Endothelial cell of umbilical vein (primary cell): ENCODE measurements at regions not wholly inside any gene's neighbourhood (a gene's known extent, or its start where the extent isn't known, plus 50 kb on each side); places are given as distances from the start of the nearest gene placed in this dataset.

Source experiments
- BruUV-seq: library from RNA; stranded (reverse); fragments of 400-500 nt; replicated peaks from 2 replicates; lab custom pipeline; 2021; lab: Mats Ljungman, UMichigan
- CTCF ChIA-PET: fragments of 300-600, 350-600 bp; sonication (Branson Sonifier 250); formaldehyde crosslinking; loops from one replicate; lab custom pipeline; 2021; ENCODE audit warnings: antibody characterized with exemption, inconsistent platforms; lab: Charles Lee
- POLR2A ChIA-PET: fragments of 300-600, 350-600 bp; sonication (Branson Sonifier 250); formaldehyde crosslinking; loops from one replicate; lab custom pipeline; 2021; ENCODE audit warnings: antibody characterized with exemption, inconsistent platforms; lab: Charles Lee
- DNase-seq: peaks from one replicate; pipeline ENCODE4 v3.0.0-alpha.2; 2011; ENCODE audit warnings: low read depth, low spot score
- FAIRE-seq: peaks from 2 replicates; lab custom pipeline; 2011; peaks lifted over from hg19 to GRCh38; lab: Jason Lieb, UNC
- H2AFZ ChIP-seq: 2 replicates; pipeline ENCODE4 v1.6.0; 2012; ENCODE audit warnings: low read depth, low read length, control low read depth, inconsistent platforms
- H3K27ac ChIP-seq: 2 replicates; pipeline ENCODE4 v1.5.1; 2011; ENCODE audit warnings: low read depth, mild to moderate bottlenecking, control low read depth, low read length, moderate library complexity; ENCODE audit not compliant: insufficient read depth
- H3K27me3 ChIP-seq, 2 experiments: 2 replicates each; pipeline versions ENCODE4 v1.6.0 to v1.6.1; 2011; ENCODE audit warnings: low read length in 2 of 2, mixed read lengths in 1 of 2; ENCODE audit not compliant: control insufficient read depth in 2 of 2, insufficient read depth in 2 of 2
- H3K36me3 ChIP-seq, 2 experiments: 2 replicates in 1 of 2; 3 replicates in 1 of 2; pipeline ENCODE4 v1.5.1; 2011; ENCODE audit warnings: low read length in 2 of 2, mild to moderate bottlenecking in 1 of 2, moderate library complexity in 1 of 2; ENCODE audit not compliant: control insufficient read depth in 2 of 2, insufficient read depth in 2 of 2; ENCODE audit errors: extremely low read depth in 1 of 2
- H3K4me1 ChIP-seq: 3 replicates; pipeline ENCODE4 v1.5.1; 2011; ENCODE audit warnings: mild to moderate bottlenecking, low read length; ENCODE audit not compliant: control insufficient read depth, insufficient read depth; ENCODE audit errors: extremely low read depth
- H3K4me2 ChIP-seq: 2 replicates; pipeline ENCODE4 v1.6.1; 2011; ENCODE audit warnings: low read length, control low read depth, mixed read lengths; ENCODE audit not compliant: insufficient read depth
- H3K4me3 ChIP-seq, 3 experiments: fragments of 200-600 bp in 1 of 3; sonication (generic), shearing (Covaris generic) in 1 of 3; replicated peaks in 1 of 3; 2 replicates each; pipeline ENCODE4 v1.5.1; 2011 to 2016; ENCODE audit warnings: control low read depth in 3 of 3, low read length in 3 of 3, mild to moderate bottlenecking in 2 of 3, inconsistent platforms in 1 of 3, low read depth in 1 of 3, moderate library complexity in 1 of 3; ENCODE audit not compliant: insufficient read depth in 1 of 3
- H3K79me2 ChIP-seq: 2 replicates; pipeline ENCODE4 v1.6.0; 2012; ENCODE audit warnings: low read length, inconsistent platforms; ENCODE audit not compliant: control insufficient read depth, insufficient read depth
- H3K9ac ChIP-seq: replicated peaks from 2 replicates; pipeline ENCODE3; 2011; ENCODE audit warnings: low read length, control low read depth; ENCODE audit not compliant: insufficient read depth; ENCODE audit errors: extremely low read depth
- H3K9me1 ChIP-seq: replicated peaks from 3 replicates; pipeline ENCODE4 v1.6.0; 2011; ENCODE audit warnings: mild to moderate bottlenecking, low read length; ENCODE audit not compliant: control insufficient read depth, insufficient read depth; ENCODE audit errors: extremely low read depth
- H3K9me3 ChIP-seq: replicated peaks from 2 replicates; pipeline ENCODE4 v1.5.1; 2012; ENCODE audit warnings: low read length, inconsistent platforms; ENCODE audit not compliant: control insufficient read depth, insufficient read depth
- H4K20me1 ChIP-seq: replicated peaks from 2 replicates; pipeline ENCODE3; 2011; ENCODE audit warnings: mild to moderate bottlenecking, low read length; ENCODE audit not compliant: control insufficient read depth, insufficient read depth; ENCODE audit errors: extremely low read depth
- CTCF ChIP-seq, 2 donors: IDR thresholded peaks; 1 replicate in 1 of 2; 2 replicates in 1 of 2; pipeline ENCODE4 v1.5.1; 2011; ENCODE audit warnings: low read length in 2 of 2, mild to moderate bottlenecking in 2 of 2, moderate library complexity in 2 of 2, control low read depth in 1 of 2, inconsistent platforms in 1 of 2, low read depth in 1 of 2; ENCODE audit not compliant: insufficient read depth in 1 of 2; ENCODE audit errors: extremely low read depth in 1 of 2
- EZH2 ChIP-seq: IDR thresholded peaks from 2 replicates; pipeline ENCODE4 v1.6.1; 2012; ENCODE audit warnings: borderline replicate concordance, low read depth, mild to moderate bottlenecking, moderate library complexity, low read length, inconsistent platforms; ENCODE audit not compliant: severe bottlenecking
- FOS ChIP-seq: IDR thresholded peaks from 2 replicates; pipeline ENCODE4 v1.6.1; 2011; ENCODE audit warnings: mild to moderate bottlenecking, low read length, moderate library complexity, borderline replicate concordance; ENCODE audit not compliant: insufficient read depth
- GATA2 ChIP-seq: IDR thresholded peaks from 2 replicates; pipeline ENCODE4 v1.7.0; 2011; ENCODE audit warnings: low read depth, mild to moderate bottlenecking, moderate library complexity, mixed read lengths, low read length; ENCODE audit not compliant: insufficient read length, insufficient read depth
- JUN ChIP-seq: IDR thresholded peaks from 2 replicates; pipeline ENCODE4 v1.6.1; 2011; ENCODE audit warnings: borderline replicate concordance, low read depth; ENCODE audit not compliant: insufficient read length, insufficient read depth
- MAX ChIP-seq: IDR thresholded peaks from 2 replicates; pipeline ENCODE4 v1.6.1; 2011; ENCODE audit not compliant: insufficient read depth, insufficient read length
- MYC ChIP-seq: IDR thresholded peaks from one replicate; pipeline ENCODE4 v1.6.1; 2011; ENCODE audit warnings: mild to moderate bottlenecking, low read depth, low read length
- POLR2A ChIP-seq: IDR thresholded peaks from 2 replicates; pipeline ENCODE4 v1.6.1; 2012; ENCODE audit warnings: low read depth, mild to moderate bottlenecking, control low read depth, low read length
- POLR2AphosphoS5 ChIP-seq: IDR thresholded peaks from 2 replicates; pipeline ENCODE4 v1.6.1; 2012; ENCODE audit warnings: low read depth, mild to moderate bottlenecking, control low read depth, low read length, moderate library complexity; ENCODE audit not compliant: insufficient read depth
- dilution Hi-C: fragments of 300-500 bp; cut with MboI; formaldehyde crosslinking; loops from one replicate; pipeline ENCODE4 v1.15.0; 2019; ENCODE audit warnings: low sequenced_read_pairs; ENCODE audit not compliant: extremely low pct_ligation_motif_present
- intact Hi-C: fragments of 100-400 bp; cut with micrococcal nuclease; formaldehyde crosslinking; loops from one replicate; pipeline ENCODE4 v1.10.0; 2022

- Histone ChIP-seq H3K79me2 (no peaks in the 10 kb centered on the region), H3K9ac (no peak overlapping the region), H3K9me3 (no peaks in the 10 kb centered on the region), H3K4me3 (no peak overlapping the region), H3K36me3 (no peaks in the 10 kb centered on the region), H3K4me1 (no peaks in the 10 kb centered on the region), H3K4me2 (no peak overlapping the region), H4K20me1 (no peaks in the 10 kb centered on the region), H3K9me1 (no peaks in the 10 kb centered on the region), H3K27me3 (no peaks in the 10 kb centered on the region), H3K27ac (no peak overlapping the region), H2AFZ (no peak overlapping the region)
- CTCF ChIA-PET, result no interaction called here
- DNase-seq, result no peak
- TF ChIP-seq CTCF (IDR thresholded peaks at IDR 0.05; ENCODE audit: extremely low read depth in 1 of 2, insufficient read depth in 1 of 2, low read depth in 1 of 2, low read length in 2 of 2) (no peak), JUN (no peak), FOS (no peak)
- no peak for FAIRE-seq
- intact Hi-C loops, result no loop called here
- no TSS peak for BruUV-seq
- dilution Hi-C loops, result no loop called here
- POLR2A ChIA-PET, result no interaction called here
Observed at GRCh38 chr1:222061711-222062359, 319.9 kb upstream of the DUSP10 start.

- CTCF ChIA-PET, result no interaction called here
- H3K4me3 ChIP-seq, result no peak overlapping the region
- no peak overlapping the region for H3K4me2 ChIP-seq
- no peak overlapping the region for H2AFZ ChIP-seq
- no peaks in the 10 kb centered on the region for H4K20me1 ChIP-seq
- dilution Hi-C loops (no loop called here), intact Hi-C loops (no loop called here)
- H3K4me1 ChIP-seq, result no peaks in the 10 kb centered on the region
- DNase-seq, result no peak
- POLR2A ChIA-PET, result no interaction called here
- no peaks in the 10 kb centered on the region for H3K79me2 ChIP-seq
- H3K9me1 ChIP-seq, result no peaks in the 10 kb centered on the region
- TF ChIP-seq POLR2AphosphoS5 (no peak), EZH2 (no peak), FOS (no peak), JUN (no peak), CTCF (IDR thresholded peaks at IDR 0.05; ENCODE audit: extremely low read depth in 1 of 2, insufficient read depth in 1 of 2, low read depth in 1 of 2, low read length in 2 of 2) (no peak), MAX (no peak), MYC (no peak), POLR2A (no peak), GATA2 (no peak)
- FAIRE-seq, result no peak
- no peaks in the 10 kb centered on the region for H3K36me3 ChIP-seq
- no TSS peak for BruUV-seq
- no peaks in the 10 kb centered on the region for H3K27me3 ChIP-seq
- H3K27ac ChIP-seq, result no peak overlapping the region
- H3K9me3 ChIP-seq, result no peaks in the 10 kb centered on the region
- H3K9ac ChIP-seq, result no peak overlapping the region
Observed at GRCh38 chr1:222060210-222060916, 318.5 kb upstream of the DUSP10 start.
